Osteocyte (in vitro differentiated cells): ENCODE measurements at regions not wholly inside any gene's neighbourhood (a gene's known extent, or its start where the extent isn't known, plus 50 kb on each side); places are given as distances from the start of the nearest gene placed in this dataset.

Experiments
- DNase-seq: peaks from one replicate; pipeline ENCODE4 v3.0.0; 2021; ENCODE audit warnings: mixed read lengths; ENCODE audit not compliant: unreplicated experiment; ENCODE audit errors: extremely low spot score
- H3K27ac Mint-ChIP-seq: one replicate; pipeline ENCODE4 v1.8.0; 2021; ENCODE audit warnings: mild to moderate bottlenecking, mixed read lengths; ENCODE audit not compliant: unreplicated experiment
- H3K27me3 Mint-ChIP-seq: one replicate; pipeline ENCODE4 v1.8.0; 2021; ENCODE audit warnings: mixed read lengths; ENCODE audit not compliant: unreplicated experiment
- H3K36me3 Mint-ChIP-seq: one replicate; pipeline ENCODE4 v1.8.0; 2021; ENCODE audit warnings: mixed read lengths; ENCODE audit not compliant: unreplicated experiment
- H3K4me1 Mint-ChIP-seq: one replicate; pipeline ENCODE4 v1.8.0; 2021; ENCODE audit warnings: mixed read lengths; ENCODE audit not compliant: unreplicated experiment
- H3K4me3 Mint-ChIP-seq: one replicate; pipeline ENCODE4 v1.8.0; 2021; ENCODE audit warnings: mild to moderate bottlenecking, moderate library complexity, mixed read lengths; ENCODE audit not compliant: unreplicated experiment
- H3K9me3 Mint-ChIP-seq: one replicate; pipeline ENCODE4 v1.8.0; 2021; ENCODE audit warnings: mixed read lengths; ENCODE audit not compliant: unreplicated experiment
- TF ChIP-seq, protein P1 (sequence below): fragments of 200-600 bp; sonication (generic); IDR thresholded peaks from 2 replicates; pipeline ENCODE4 v1.5.0; 2021; ENCODE audit warnings: antibody characterized with exemption, mild to moderate bottlenecking, moderate library complexity

DNA sequence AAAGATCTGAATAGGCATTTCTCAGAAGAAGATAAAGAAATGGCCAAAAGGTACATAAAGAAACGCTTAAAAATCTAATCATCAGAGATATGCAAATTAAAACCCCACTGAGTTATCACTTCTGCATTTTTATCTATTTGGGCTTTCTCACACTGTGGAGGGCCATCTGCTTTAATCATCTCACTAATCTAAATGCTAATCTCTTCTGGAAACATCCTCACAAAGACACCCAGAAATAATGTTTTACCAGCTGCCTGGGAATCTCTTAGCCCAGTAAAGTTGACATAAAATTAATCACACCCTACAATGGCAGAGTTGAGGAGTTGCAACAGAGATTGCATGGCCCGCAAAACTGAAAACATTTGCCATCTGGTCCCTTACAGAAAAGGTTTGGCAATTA, 407.9 kb upstream of the CYLC2 start:
- TF ChIP-seq, protein P1, sequence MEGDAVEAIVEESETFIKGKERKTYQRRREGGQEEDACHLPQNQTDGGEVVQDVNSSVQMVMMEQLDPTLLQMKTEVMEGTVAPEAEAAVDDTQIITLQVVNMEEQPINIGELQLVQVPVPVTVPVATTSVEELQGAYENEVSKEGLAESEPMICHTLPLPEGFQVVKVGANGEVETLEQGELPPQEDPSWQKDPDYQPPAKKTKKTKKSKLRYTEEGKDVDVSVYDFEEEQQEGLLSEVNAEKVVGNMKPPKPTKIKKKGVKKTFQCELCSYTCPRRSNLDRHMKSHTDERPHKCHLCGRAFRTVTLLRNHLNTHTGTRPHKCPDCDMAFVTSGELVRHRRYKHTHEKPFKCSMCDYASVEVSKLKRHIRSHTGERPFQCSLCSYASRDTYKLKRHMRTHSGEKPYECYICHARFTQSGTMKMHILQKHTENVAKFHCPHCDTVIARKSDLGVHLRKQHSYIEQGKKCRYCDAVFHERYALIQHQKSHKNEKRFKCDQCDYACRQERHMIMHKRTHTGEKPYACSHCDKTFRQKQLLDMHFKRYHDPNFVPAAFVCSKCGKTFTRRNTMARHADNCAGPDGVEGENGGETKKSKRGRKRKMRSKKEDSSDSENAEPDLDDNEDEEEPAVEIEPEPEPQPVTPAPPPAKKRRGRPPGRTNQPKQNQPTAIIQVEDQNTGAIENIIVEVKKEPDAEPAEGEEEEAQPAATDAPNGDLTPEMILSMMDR: no peak
- no peak overlapping the region for H3K27ac Mint-ChIP-seq
- no peak overlapping the region for H3K4me3 Mint-ChIP-seq
- H3K9me3 Mint-ChIP-seq: no peaks in the 10 kb centered on the region
- H3K4me1 Mint-ChIP-seq: no peaks in the 10 kb centered on the region
- no peak for DNase-seq
- no peaks in the 10 kb centered on the region for H3K27me3 Mint-ChIP-seq
- H3K36me3 Mint-ChIP-seq: no peaks in the 10 kb centered on the region

DNA sequence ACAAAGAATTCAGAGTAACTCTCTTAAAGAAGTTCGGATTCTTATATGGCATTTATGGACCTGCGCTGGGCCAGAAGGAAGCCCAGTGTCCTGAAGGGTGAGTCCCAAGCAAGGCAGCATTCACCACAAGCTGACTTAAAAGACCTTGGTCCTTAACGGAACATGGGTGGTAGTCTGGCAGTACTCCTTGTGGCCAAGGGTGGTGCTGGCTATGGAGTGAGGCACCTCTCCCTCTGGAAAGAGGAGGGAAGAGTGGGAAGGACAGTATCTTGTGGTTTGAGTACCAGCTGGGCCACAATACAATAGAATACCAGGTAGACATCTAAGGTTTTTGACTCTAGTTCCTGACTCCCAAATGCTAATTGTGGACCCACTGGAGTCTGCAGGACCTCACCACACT, 425.7 kb upstream of the CYLC2 start:
- Mint-ChIP-seq H3K27ac (no peak overlapping the region), H3K4me1 (no peaks in the 10 kb centered on the region), H3K27me3 (no peaks in the 10 kb centered on the region), H3K36me3 (no peaks in the 10 kb centered on the region), H3K9me3 (peaks cover 4% of the 10 kb centered on the region), H3K4me3 (no peak overlapping the region)
- TF ChIP-seq, protein P1: no peak
- no peak for DNase-seq

DNA sequence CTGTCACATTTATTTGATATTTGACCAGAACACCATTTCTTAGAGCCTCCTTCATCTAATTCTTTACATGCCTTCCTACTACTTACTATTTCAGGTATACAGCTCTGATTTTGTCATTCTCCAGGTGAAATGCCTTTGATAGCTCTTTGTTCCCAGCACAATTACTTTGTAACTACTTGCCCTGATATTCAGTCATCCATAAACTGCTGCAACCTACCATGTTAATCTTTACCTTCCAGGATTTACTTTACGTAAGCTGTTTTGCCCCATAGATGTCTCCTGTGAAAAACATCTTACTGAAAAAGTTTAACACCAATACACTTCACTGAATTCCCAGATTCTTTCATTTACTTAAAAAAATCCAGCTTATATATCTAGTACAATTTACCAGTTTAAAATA, 443.8 kb upstream of the CYLC2 start:
- Mint-ChIP-seq H3K36me3 (no peaks in the 10 kb centered on the region), H3K27ac (no peak overlapping the region), H3K4me1 (no peaks in the 10 kb centered on the region), H3K4me3 (no peak overlapping the region), H3K27me3 (no peaks in the 10 kb centered on the region), H3K9me3 (peaks cover 25% of the 10 kb centered on the region)
- TF ChIP-seq, protein P1: no peak
- no peak for DNase-seq

DNA sequence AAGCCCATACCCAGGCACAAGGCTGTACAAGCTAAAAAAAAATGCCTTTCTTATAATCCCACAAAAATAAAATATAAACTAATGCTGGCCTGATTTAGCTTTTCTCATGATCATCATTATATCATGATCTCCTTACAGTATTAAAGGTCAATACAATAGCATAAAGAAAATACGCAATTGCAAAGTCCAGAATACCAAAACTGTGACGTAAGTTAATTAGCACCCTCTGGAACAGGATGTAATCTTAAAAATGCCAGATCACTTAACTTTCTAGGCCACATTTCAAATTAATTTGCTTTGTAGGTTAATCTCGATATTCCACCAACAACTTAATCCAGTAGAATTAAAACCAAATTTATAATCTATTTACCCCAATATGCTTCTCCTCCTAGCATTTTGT, 444.2 kb upstream of the CYLC2 start:
- H3K9me3 Mint-ChIP-seq: peaks cover 25% of the 10 kb centered on the region
- H3K27me3 Mint-ChIP-seq: no peaks in the 10 kb centered on the region
- no peak overlapping the region for H3K27ac Mint-ChIP-seq
- no peaks in the 10 kb centered on the region for H3K4me1 Mint-ChIP-seq
- no peak for DNase-seq
- H3K36me3 Mint-ChIP-seq: no peaks in the 10 kb centered on the region
- no peak overlapping the region for H3K4me3 Mint-ChIP-seq
- TF ChIP-seq, protein P1: no peak

DNA sequence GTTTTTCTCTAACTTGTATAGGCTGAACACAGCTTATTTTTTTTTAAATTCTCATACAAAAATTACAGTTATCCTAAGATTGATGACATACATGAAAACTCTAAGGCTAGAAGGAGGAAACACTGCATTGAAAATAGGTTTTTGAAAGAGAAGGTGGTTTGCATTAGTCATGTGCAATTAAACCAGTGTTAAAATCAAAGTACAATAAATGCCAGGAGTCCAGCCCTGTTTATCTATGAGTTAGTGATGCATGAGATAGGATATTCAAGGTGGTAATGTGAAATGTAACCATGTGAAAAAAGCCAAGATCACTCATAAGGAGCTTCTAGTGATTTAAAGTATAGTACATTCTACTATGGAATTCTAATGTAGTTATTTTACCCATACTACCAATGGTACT, 444.9 kb upstream of the CYLC2 start:
- Mint-ChIP-seq H3K4me1 (no peaks in the 10 kb centered on the region), H3K9me3 (peaks cover 25% of the 10 kb centered on the region), H3K4me3 (no peak overlapping the region), H3K27me3 (no peaks in the 10 kb centered on the region), H3K36me3 (no peaks in the 10 kb centered on the region), H3K27ac (no peak overlapping the region)
- DNase-seq: no peak
- TF ChIP-seq, protein P1: no peak
